ENCODE measurements at regions not wholly inside any gene's neighbourhood (a gene's known extent, or its start where the extent isn't known, plus 50 kb on each side); places are given as distances from the start of the nearest gene placed in this dataset.
"Not testable (repeated sequence)": the region's sequence is repeated elsewhere in the genome, so short reads cannot be mapped to it uniquely, and the experiment has no call there.

- TF ChIP-seq, protein P1, sequence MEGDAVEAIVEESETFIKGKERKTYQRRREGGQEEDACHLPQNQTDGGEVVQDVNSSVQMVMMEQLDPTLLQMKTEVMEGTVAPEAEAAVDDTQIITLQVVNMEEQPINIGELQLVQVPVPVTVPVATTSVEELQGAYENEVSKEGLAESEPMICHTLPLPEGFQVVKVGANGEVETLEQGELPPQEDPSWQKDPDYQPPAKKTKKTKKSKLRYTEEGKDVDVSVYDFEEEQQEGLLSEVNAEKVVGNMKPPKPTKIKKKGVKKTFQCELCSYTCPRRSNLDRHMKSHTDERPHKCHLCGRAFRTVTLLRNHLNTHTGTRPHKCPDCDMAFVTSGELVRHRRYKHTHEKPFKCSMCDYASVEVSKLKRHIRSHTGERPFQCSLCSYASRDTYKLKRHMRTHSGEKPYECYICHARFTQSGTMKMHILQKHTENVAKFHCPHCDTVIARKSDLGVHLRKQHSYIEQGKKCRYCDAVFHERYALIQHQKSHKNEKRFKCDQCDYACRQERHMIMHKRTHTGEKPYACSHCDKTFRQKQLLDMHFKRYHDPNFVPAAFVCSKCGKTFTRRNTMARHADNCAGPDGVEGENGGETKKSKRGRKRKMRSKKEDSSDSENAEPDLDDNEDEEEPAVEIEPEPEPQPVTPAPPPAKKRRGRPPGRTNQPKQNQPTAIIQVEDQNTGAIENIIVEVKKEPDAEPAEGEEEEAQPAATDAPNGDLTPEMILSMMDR (IDR thresholded peaks at IDR 0.05; ENCODE audit: poor library complexity): not testable (repeated sequence)
- TF ChIP-seq EZH2 (IDR thresholded peaks at IDR 0.05; ENCODE audit: borderline replicate concordance); EZH2phosphoT487 (IDR thresholded peaks at IDR 0.05; ENCODE audit: low read depth, severe bottlenecking, unreplicated experiment): not testable (repeated sequence)
Measured at GRCh38 chr5:166810093-166810658, 1481.3 kb upstream of the WWC1 start.

Data from hepatocyte (in vitro differentiated cells).